ENCODE measurements at regions not wholly inside any gene's neighbourhood (a gene's known extent, or its start where the extent isn't known, plus 50 kb on each side); places are given as distances from the start of the nearest gene placed in this dataset.

DNA sequence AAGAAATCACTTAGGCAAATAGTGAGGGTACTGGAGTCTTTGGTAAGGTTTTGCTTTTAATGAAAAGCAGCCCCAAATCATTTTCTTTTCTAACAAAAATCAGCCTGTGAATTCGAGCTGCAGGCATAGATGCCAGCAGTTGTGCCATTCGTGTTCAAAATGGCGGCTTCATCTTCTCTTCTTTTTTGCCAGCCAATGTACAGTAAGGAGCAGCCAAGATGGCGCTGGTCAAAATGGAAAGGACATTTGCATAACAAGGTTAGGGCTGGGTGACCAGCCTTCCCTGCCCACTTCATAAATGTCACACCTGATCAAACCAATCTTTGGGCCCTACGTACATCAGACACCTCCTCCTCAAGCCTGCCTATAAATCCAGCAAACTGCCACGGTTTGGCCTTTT lies 100.2 kb upstream of the RGS1 start:
- TF ChIP-seq, protein P1, sequence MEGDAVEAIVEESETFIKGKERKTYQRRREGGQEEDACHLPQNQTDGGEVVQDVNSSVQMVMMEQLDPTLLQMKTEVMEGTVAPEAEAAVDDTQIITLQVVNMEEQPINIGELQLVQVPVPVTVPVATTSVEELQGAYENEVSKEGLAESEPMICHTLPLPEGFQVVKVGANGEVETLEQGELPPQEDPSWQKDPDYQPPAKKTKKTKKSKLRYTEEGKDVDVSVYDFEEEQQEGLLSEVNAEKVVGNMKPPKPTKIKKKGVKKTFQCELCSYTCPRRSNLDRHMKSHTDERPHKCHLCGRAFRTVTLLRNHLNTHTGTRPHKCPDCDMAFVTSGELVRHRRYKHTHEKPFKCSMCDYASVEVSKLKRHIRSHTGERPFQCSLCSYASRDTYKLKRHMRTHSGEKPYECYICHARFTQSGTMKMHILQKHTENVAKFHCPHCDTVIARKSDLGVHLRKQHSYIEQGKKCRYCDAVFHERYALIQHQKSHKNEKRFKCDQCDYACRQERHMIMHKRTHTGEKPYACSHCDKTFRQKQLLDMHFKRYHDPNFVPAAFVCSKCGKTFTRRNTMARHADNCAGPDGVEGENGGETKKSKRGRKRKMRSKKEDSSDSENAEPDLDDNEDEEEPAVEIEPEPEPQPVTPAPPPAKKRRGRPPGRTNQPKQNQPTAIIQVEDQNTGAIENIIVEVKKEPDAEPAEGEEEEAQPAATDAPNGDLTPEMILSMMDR (IDR thresholded peaks at IDR 0.05; ENCODE audit: low read depth, low read length, missing control alignments) = no peak
- no peak overlapping the region for H3K4me3 ChIP-seq (replicated peaks; ENCODE audit: low read depth, low read length)
- no peak for DNase-seq (ENCODE audit: extremely low read depth, low read depth)

- no peak overlapping the region for H3K4me3 ChIP-seq (replicated peaks; ENCODE audit: low read depth, low read length)
- TF ChIP-seq, protein P1 (IDR thresholded peaks at IDR 0.05; ENCODE audit: low read depth, low read length, missing control alignments) = no peak
- DNase-seq (ENCODE audit: extremely low read depth, low read depth) = no peak
These were observed 99.6 kb upstream of the RGS1 start for GRCh38 chr1:192475970-192476369.

- TF ChIP-seq, protein P1 (IDR thresholded peaks at IDR 0.05; ENCODE audit: low read depth, low read length, missing control alignments) = no peak
- DNase-seq (ENCODE audit: extremely low read depth, low read depth) = no peak
These were observed 98.7 kb upstream of the RGS1 start for GRCh38 chr1:192476802-192477298.

GRCh38 chr1:192477630-192478029 lies 97.9 kb upstream of the RGS1 start:
- TF ChIP-seq, protein P1 (IDR thresholded peaks at IDR 0.05; ENCODE audit: low read depth, low read length, missing control alignments) = peak; percentile 31
- no peak overlapping the region for H3K4me3 ChIP-seq (replicated peaks; ENCODE audit: low read depth, low read length)
- DNase-seq (ENCODE audit: extremely low read depth, low read depth) = no peak

More at GRCh38 chr1:192476802-192477298, 98.7 kb upstream of the RGS1 start:
- no peak overlapping the region for H3K4me3 ChIP-seq (replicated peaks; ENCODE audit: low read depth, low read length)

DNA sequence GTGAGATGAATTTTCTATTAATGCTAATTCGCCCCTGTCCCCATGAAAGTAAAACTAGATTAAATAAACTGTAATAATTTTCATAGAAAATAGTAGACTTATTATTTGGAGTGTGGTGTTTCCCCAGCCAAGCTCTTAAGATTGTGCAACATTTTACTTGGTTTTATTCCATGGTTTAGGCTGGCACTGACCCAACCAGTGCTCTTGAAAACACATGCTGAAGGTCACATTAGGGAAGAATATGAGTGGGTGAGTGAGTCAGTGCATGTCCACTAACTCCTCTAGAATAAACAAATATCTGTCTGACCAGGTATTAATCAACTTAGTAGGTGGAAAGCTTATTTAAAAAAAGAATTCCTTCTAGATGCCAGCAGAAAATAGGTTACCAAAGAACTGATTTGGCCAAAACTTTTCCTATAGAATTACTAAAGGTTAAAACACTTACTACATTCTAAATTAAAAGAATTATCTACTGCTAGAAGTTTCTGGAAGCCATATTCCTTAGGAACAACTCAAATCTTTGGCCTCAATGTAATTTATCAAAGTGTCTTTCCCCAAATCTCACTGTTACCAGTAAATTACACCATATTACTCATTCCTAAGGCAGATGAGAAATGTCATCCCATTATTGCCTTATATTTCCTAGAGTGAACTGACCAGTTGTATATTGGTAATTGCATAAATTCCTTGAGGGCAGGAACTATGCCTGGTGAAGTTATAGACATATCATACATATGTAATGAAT lies 89.7 kb upstream of the RGS1 start:
- no peak overlapping the region for H3K4me3 ChIP-seq (replicated peaks; ENCODE audit: low read depth, low read length)
- DNase-seq (ENCODE audit: extremely low read depth, low read depth) = peak; percentile 96

DNA sequence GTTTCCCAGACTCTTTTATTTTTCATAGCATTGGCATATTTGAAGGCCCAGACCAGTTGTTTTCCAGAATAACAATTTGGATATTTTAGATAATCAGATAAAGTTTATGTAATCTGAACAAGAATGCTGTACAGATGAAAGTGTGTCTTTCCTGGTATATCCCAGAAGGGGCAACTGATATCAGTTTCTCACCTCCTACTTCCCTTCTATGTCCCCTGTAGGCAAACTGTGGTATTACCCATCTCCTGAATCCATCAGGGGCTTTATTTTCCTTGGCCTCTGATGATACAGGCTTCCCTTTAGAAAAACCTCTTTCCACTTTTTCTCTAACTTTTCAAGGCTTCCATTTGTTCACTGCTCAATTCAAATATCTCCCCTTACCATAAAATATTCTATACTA lies 87.5 kb upstream of the RGS1 start:
- DNase-seq (ENCODE audit: extremely low read depth, low read depth) = no peak
- H3K4me3 ChIP-seq (replicated peaks; ENCODE audit: low read depth, low read length) = no peak overlapping the region
- TF ChIP-seq, protein P1 (IDR thresholded peaks at IDR 0.05; ENCODE audit: low read depth, low read length, missing control alignments) = peak; percentile 24

More for the DNA sequence above, 89.7 kb upstream of the RGS1 start:
- TF ChIP-seq, protein P1 (IDR thresholded peaks at IDR 0.05; ENCODE audit: low read depth, low read length, missing control alignments) = no peak
